HL-60 (cell line): ENCODE measurements at regions not wholly inside any gene's neighbourhood (a gene's known extent, or its start where the extent isn't known, plus 50 kb on each side); places are given as distances from the start of the nearest gene placed in this dataset.

Source experiments
- DNase-seq, 2 experiments: peaks; one replicate each; pipeline ENCODE4 v3.0.0-alpha.2; 2010 to 2020; ENCODE audit warnings: low read depth in 1 of 2, low spot score in 1 of 2
- H3K27ac ChIP-seq: fragments of 250-450 bp; sonication (Bioruptor Pico); replicated peaks from 2 replicates; pipeline ENCODE4 v1.5.1; 2020; ENCODE audit warnings: mild to moderate bottlenecking, moderate library complexity
- H3K27me3 ChIP-seq: fragments of 250-450 bp; sonication (Bioruptor Pico); 2 replicates; pipeline ENCODE4 v1.5.1; 2021; ENCODE audit warnings: mild to moderate bottlenecking, moderate library complexity; ENCODE audit not compliant: insufficient read depth, poor library complexity, severe bottlenecking
- H3K4me3 ChIP-seq: replicated peaks from 2 replicates; pipeline ENCODE4 v1.5.1; 2011; ENCODE audit warnings: mild to moderate bottlenecking, control low read depth, low read length; ENCODE audit not compliant: insufficient read depth
- GABPA ChIP-seq: IDR thresholded peaks from 2 replicates; pipeline ENCODE4 v1.6.1; 2012; ENCODE audit warnings: low read depth
- POLR2AphosphoS5 ChIP-seq: IDR thresholded peaks from 2 replicates; pipeline ENCODE4 v1.6.1; 2012; ENCODE audit warnings: low read depth
- REST ChIP-seq: IDR thresholded peaks from 2 replicates; pipeline ENCODE4 v1.6.1; 2012; ENCODE audit warnings: low read depth; ENCODE audit not compliant: insufficient replicate concordance
- SPI1 ChIP-seq: IDR thresholded peaks from 2 replicates; pipeline ENCODE4 v1.6.1; 2012; ENCODE audit warnings: low read depth, mild to moderate bottlenecking, borderline replicate concordance
- TF ChIP-seq, protein P1 (sequence below): IDR thresholded peaks from one replicate; pipeline ENCODE4 v1.5.1; 2011; ENCODE audit warnings: low read length, control low read depth, inconsistent platforms; ENCODE audit not compliant: insufficient read depth

DNA sequence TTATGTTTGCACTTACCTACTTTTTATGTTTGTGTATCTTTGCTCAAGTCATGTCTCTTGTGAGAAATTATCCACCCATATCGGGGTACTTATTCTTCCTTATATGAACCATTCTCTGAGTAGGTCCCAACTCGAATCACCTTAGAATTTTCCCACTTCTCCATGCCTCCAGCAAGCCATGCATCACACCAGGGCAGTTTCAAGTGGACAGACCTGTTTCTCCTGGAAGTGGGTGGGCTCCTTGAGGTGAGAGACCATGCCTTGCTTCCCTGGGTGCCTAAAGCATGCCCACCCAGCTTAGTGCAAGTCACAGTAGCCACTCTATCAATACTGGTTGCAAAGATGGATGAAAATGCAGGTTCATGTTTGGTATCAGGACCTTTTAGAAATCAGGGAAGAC lies 187.2 kb downstream of the KIT start:
- Histone ChIP-seq H3K4me3 (no peak overlapping the region), H3K27me3 (no peaks in the 10 kb centered on the region), H3K27ac (no peak overlapping the region)
- TF ChIP-seq REST = no peak
- no peak for TF ChIP-seq GABPA
- TF ChIP-seq POLR2AphosphoS5 = no peak
- TF ChIP-seq, protein P1, sequence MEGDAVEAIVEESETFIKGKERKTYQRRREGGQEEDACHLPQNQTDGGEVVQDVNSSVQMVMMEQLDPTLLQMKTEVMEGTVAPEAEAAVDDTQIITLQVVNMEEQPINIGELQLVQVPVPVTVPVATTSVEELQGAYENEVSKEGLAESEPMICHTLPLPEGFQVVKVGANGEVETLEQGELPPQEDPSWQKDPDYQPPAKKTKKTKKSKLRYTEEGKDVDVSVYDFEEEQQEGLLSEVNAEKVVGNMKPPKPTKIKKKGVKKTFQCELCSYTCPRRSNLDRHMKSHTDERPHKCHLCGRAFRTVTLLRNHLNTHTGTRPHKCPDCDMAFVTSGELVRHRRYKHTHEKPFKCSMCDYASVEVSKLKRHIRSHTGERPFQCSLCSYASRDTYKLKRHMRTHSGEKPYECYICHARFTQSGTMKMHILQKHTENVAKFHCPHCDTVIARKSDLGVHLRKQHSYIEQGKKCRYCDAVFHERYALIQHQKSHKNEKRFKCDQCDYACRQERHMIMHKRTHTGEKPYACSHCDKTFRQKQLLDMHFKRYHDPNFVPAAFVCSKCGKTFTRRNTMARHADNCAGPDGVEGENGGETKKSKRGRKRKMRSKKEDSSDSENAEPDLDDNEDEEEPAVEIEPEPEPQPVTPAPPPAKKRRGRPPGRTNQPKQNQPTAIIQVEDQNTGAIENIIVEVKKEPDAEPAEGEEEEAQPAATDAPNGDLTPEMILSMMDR = no peak
- no peak for TF ChIP-seq SPI1
- DNase-seq = no peak

DNA sequence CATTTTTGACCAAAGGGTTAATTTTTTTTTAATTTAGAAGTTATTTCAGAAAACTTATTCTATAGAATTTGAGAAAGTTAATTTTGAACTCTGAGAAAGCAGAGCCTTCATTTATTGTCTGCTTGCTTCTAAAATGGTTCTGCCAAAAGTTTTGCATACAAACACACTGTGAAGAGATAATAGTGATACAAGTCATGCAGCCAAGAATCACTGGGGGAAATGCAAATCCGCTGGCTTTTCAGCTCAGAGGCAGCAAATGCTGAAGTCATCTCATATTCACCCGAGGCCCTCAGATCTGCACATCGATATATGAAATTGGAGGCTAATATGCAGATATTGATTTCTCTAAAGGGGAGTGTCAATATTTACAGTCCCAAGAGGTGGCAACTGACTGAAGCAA lies 186.2 kb downstream of the KIT start:
- no peaks in the 10 kb centered on the region for H3K27me3 ChIP-seq
- H3K4me3 ChIP-seq = no peak overlapping the region
- TF ChIP-seq POLR2AphosphoS5 (no peak), GABPA (no peak), REST (no peak), SPI1 (no peak)
- TF ChIP-seq, protein P1 = no peak
- no peak overlapping the region for H3K27ac ChIP-seq
- DNase-seq = no peak

- Histone ChIP-seq H3K27ac (no peak overlapping the region), H3K4me3 (no peak overlapping the region), H3K27me3 (no peaks in the 10 kb centered on the region)
- TF ChIP-seq GABPA = no peak
- no peak for TF ChIP-seq SPI1
- no peak for TF ChIP-seq POLR2AphosphoS5
- TF ChIP-seq, protein P1 = no peak
- TF ChIP-seq REST = no peak
- no peak for DNase-seq
Measured at GRCh38 chr4:54843106-54843505, 185.3 kb downstream of the KIT start.
